H9 (cell line): ENCODE measurements at regions not wholly inside any gene's neighbourhood (a gene's known extent, or its start where the extent isn't known, plus 50 kb on each side); places are given as distances from the start of the nearest gene placed in this dataset.

Experiments used
- DNase-seq: peaks from one replicate; pipeline ENCODE4 v3.0.0-alpha.2; 2017
- H2AFZ ChIP-seq: one replicate; pipeline ENCODE4 v1.6.1; 2013; ENCODE audit warnings: mild to moderate bottlenecking, low read length, control low read depth, moderate library complexity
- H2AK5ac ChIP-seq: 2 replicates; pipeline ENCODE4 v1.6.1; 2013; ENCODE audit warnings: low read length, control low read depth, mixed read lengths; ENCODE audit not compliant: insufficient read length
- H2BK120ac ChIP-seq: one replicate; pipeline ENCODE4 v1.6.1; 2013; ENCODE audit warnings: low read depth, mild to moderate bottlenecking, low read length, control low read depth, inconsistent platforms; ENCODE audit not compliant: poor library complexity, severe bottlenecking
- H2BK12ac ChIP-seq: 2 replicates; pipeline ENCODE4 v1.6.1; 2013; ENCODE audit warnings: low read length, control low read depth, mixed read lengths, low read depth; ENCODE audit not compliant: insufficient read length
- H2BK15ac ChIP-seq: 2 replicates; pipeline ENCODE4 v1.6.1; 2013; ENCODE audit warnings: low read depth, low read length, control low read depth
- H2BK20ac ChIP-seq: one replicate; pipeline ENCODE4 v1.6.1; 2013; ENCODE audit warnings: low read depth, mild to moderate bottlenecking, low read length, control low read depth, inconsistent platforms; ENCODE audit not compliant: poor library complexity, severe bottlenecking
- H2BK5ac ChIP-seq: 2 replicates; pipeline ENCODE4 v1.6.1; 2013; ENCODE audit warnings: low read length, control low read depth, mixed read lengths; ENCODE audit not compliant: insufficient read length
- H3K14ac ChIP-seq: 2 replicates; pipeline ENCODE4 v1.6.1; 2013; ENCODE audit warnings: low read length, control low read depth; ENCODE audit not compliant: insufficient read depth
- H3K18ac ChIP-seq: 2 replicates; pipeline ENCODE4 v1.6.1; 2013; ENCODE audit warnings: low read depth, mild to moderate bottlenecking, mixed read lengths, low read length, control low read depth; ENCODE audit not compliant: insufficient read length
- H3K23ac ChIP-seq: 2 replicates; pipeline ENCODE4 v1.6.1; 2013; ENCODE audit warnings: low read length, control low read depth, mixed read lengths, low read depth; ENCODE audit not compliant: insufficient read length
- H3K23me2 ChIP-seq: 2 replicates; pipeline ENCODE4 v1.6.1; 2013; ENCODE audit warnings: low read depth, mild to moderate bottlenecking, mixed read lengths, low read length, control low read depth; ENCODE audit not compliant: insufficient read length, poor library complexity, severe bottlenecking
- H3K27ac ChIP-seq: 2 replicates; pipeline ENCODE4 v1.5.1; 2013; ENCODE audit warnings: low read length, control low read depth, mixed read lengths, low read depth; ENCODE audit not compliant: insufficient read length
- H3K27me3 ChIP-seq: 2 replicates; pipeline ENCODE4 v1.6.1; 2013; ENCODE audit warnings: low read length, control low read depth, inconsistent platforms; ENCODE audit not compliant: insufficient read depth
- H3K4ac ChIP-seq: 2 replicates; pipeline ENCODE4 v1.6.1; 2013; ENCODE audit warnings: low read depth, mild to moderate bottlenecking, control low read depth, inconsistent platforms, low read length, moderate library complexity
- H3K4me1 ChIP-seq: 2 replicates; pipeline ENCODE4 v1.6.1; 2013; ENCODE audit warnings: low read length, control low read depth, inconsistent platforms; ENCODE audit not compliant: insufficient read depth
- H3K4me2 ChIP-seq: 2 replicates; pipeline ENCODE4 v1.6.1; 2013; ENCODE audit warnings: low read length, control low read depth, mixed read lengths; ENCODE audit not compliant: insufficient read length, insufficient read depth
- H3K56ac ChIP-seq: 2 replicates; pipeline ENCODE4 v1.6.1; 2013; ENCODE audit warnings: low read depth, mild to moderate bottlenecking, mixed read lengths, low read length, control low read depth; ENCODE audit not compliant: insufficient read length
- H3K79me1 ChIP-seq: 2 replicates; pipeline ENCODE4 v1.6.1; 2013; ENCODE audit warnings: low read depth, mild to moderate bottlenecking, moderate library complexity, low read length, control low read depth, inconsistent platforms; ENCODE audit not compliant: insufficient read depth, poor library complexity, severe bottlenecking
- H3K79me2 ChIP-seq: 2 replicates; pipeline ENCODE4 v1.6.1; 2013; ENCODE audit warnings: low read length, control low read depth, inconsistent platforms; ENCODE audit not compliant: insufficient read depth
- H3K9ac ChIP-seq: 2 replicates; pipeline ENCODE4 v1.6.1; 2013; ENCODE audit warnings: low read length, control low read depth, mixed read lengths; ENCODE audit not compliant: insufficient read length; ENCODE audit errors: extremely low read depth
- H3K9me3 ChIP-seq: one replicate; pipeline ENCODE4 v1.6.1; 2013; ENCODE audit warnings: low read depth, low read length, inconsistent platforms; ENCODE audit not compliant: control insufficient read depth
- H3T11ph ChIP-seq: one replicate; pipeline ENCODE4 v1.6.1; 2013; ENCODE audit warnings: mild to moderate bottlenecking, low read length, control low read depth, inconsistent platforms
- H4K20me1 ChIP-seq: one replicate; pipeline ENCODE4 v1.6.1; 2013; ENCODE audit not compliant: control insufficient read depth, insufficient read length, insufficient read depth
- H4K5ac ChIP-seq: 2 replicates; pipeline ENCODE4 v1.6.1; 2013; ENCODE audit warnings: low read depth, mild to moderate bottlenecking, mixed read lengths, low read length, control low read depth; ENCODE audit not compliant: insufficient read length
- H4K8ac ChIP-seq: replicated peaks from 2 replicates; pipeline ENCODE4 v1.6.1; 2013; ENCODE audit warnings: low read length, control low read depth, mixed read lengths, low read depth; ENCODE audit not compliant: insufficient read length
- H4K91ac ChIP-seq: 2 replicates; pipeline ENCODE4 v1.6.1; 2013; ENCODE audit warnings: low read depth, mild to moderate bottlenecking, moderate library complexity, mixed read lengths, low read length, control low read depth; ENCODE audit not compliant: insufficient read length
- H3K27ac Mint-ChIP-seq, 3 experiments: 2 replicates in 2 of 3; 3 replicates in 1 of 3; pipeline ENCODE4 v1.8.0; 2020 to 2021; ENCODE audit warnings: mixed read lengths in 3 of 3, mild to moderate bottlenecking in 1 of 3, moderate library complexity in 1 of 3
- H3K27me3 Mint-ChIP-seq: 2 replicates; pipeline ENCODE4 v1.8.0; 2021; ENCODE audit warnings: low read depth, mild to moderate bottlenecking, moderate library complexity, mixed read lengths
- H3K36me3 Mint-ChIP-seq, 3 experiments: 2 replicates in 2 of 3; 3 replicates in 1 of 3; pipeline ENCODE4 v1.8.0; 2020 to 2021; ENCODE audit warnings: low read depth in 3 of 3, mixed read lengths in 3 of 3; ENCODE audit not compliant: insufficient read depth in 1 of 3
- H3K4me1 Mint-ChIP-seq, 2 experiments: 2 replicates each; pipeline ENCODE4 v1.8.0; 2020; ENCODE audit warnings: mixed read lengths in 2 of 2
- H3K4me3 Mint-ChIP-seq, 2 experiments: 2 replicates in 1 of 2; 3 replicates in 1 of 2; pipeline ENCODE4 v1.8.0; 2020 to 2021; ENCODE audit warnings: mild to moderate bottlenecking in 2 of 2, mixed read lengths in 2 of 2, moderate library complexity in 1 of 2
- H3K9me3 Mint-ChIP-seq, 2 experiments: 2 replicates in 1 of 2; 3 replicates in 1 of 2; pipeline ENCODE4 v1.8.0; 2020; ENCODE audit warnings: mild to moderate bottlenecking in 2 of 2, mixed read lengths in 2 of 2, moderate library complexity in 1 of 2
- WGBS: extraction: QIAGEN DNeasy Blood & Tissue Kit; methylation state at CpG from one replicate; pipeline ENCODE4 v1.1.7; 2013; ENCODE audit warnings: missing lambda C conversion rate, low lambda C conversion rate, mixed read lengths; ENCODE audit not compliant: insufficient read length; ENCODE audit errors: extremely low coverage; 5-methylcytosine and 5-hydroxymethylcytosine counted together
- TF ChIP-seq, protein P1 (sequence below): fragments of 200-600 bp; sonication (generic); conservative IDR thresholded peaks from 3 replicates; pipeline ENCODE4 v1.8.0; 2021; ENCODE audit warnings: antibody characterized with exemption, mild to moderate bottlenecking

DNA sequence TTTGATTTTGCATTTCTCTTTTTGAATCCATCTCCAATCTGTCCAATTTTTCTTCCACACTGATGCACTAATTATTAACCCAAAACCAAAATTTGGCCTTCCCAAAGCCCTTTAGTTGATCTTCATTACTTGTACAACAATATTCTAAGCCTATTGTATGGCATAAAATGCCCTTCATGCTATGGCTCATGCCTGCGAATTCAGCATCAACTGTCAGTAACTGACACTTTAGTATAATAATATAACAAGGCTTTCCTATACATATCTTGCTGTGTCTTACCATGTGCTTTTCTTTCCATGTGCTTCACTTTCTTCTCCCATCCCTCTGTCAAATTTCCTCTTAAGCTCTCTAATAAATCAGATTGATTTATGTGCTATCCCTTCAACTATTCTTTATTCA is 154.0 kb upstream of the TFPI start:
- Histone ChIP-seq H3K9ac (no peak overlapping the region), H3K27me3 (no peaks in the 10 kb centered on the region), H4K5ac (no peak overlapping the region), H3K56ac (no peak overlapping the region), H2BK12ac (no peak overlapping the region), H3K4ac (no peak overlapping the region), H2AK5ac (no peak overlapping the region), H2BK20ac (no peak overlapping the region), H3K14ac (no peak overlapping the region), H3K4me1 (no peaks in the 10 kb centered on the region), H3K4me2 (no peak overlapping the region), H4K91ac (no peak overlapping the region), H2BK120ac (no peak overlapping the region), H2AFZ (no peak overlapping the region), H3K18ac (no peak overlapping the region), H3K23me2 (no peaks in the 10 kb centered on the region), H4K8ac (no peak overlapping the region), H3T11ph (no peak overlapping the region), H4K20me1 (no peaks in the 10 kb centered on the region), H2BK5ac (no peak overlapping the region), H3K9me3 (no peaks in the 10 kb centered on the region), H3K27ac (no peak overlapping the region), H2BK15ac (no peak overlapping the region), H3K79me1 (no peaks in the 10 kb centered on the region), H3K23ac (no peak overlapping the region), H3K79me2 (no peaks in the 10 kb centered on the region)
- Mint-ChIP-seq H3K9me3 (peaks cover 4 to 6% of the 10 kb centered on the region in 2 experiments; a peak in 4 of 5 replicates), H3K27ac (no peak overlapping the region), H3K27me3 (no peaks in the 10 kb centered on the region; the same call in 1 of the 2 replicates), H3K4me1 (peaks cover 7 to 31% of the 10 kb centered on the region in 2 experiments; a peak in 3 of 4 replicates), H3K4me3 (no peak overlapping the region), H3K36me3 (peaks cover 4 to 10% (median 8%) of the 10 kb centered on the region in 3 experiments)
- WGBS: no CpG with 5 or more reads among the region's 1 CpG
- no peak for DNase-seq
- TF ChIP-seq, protein P1, sequence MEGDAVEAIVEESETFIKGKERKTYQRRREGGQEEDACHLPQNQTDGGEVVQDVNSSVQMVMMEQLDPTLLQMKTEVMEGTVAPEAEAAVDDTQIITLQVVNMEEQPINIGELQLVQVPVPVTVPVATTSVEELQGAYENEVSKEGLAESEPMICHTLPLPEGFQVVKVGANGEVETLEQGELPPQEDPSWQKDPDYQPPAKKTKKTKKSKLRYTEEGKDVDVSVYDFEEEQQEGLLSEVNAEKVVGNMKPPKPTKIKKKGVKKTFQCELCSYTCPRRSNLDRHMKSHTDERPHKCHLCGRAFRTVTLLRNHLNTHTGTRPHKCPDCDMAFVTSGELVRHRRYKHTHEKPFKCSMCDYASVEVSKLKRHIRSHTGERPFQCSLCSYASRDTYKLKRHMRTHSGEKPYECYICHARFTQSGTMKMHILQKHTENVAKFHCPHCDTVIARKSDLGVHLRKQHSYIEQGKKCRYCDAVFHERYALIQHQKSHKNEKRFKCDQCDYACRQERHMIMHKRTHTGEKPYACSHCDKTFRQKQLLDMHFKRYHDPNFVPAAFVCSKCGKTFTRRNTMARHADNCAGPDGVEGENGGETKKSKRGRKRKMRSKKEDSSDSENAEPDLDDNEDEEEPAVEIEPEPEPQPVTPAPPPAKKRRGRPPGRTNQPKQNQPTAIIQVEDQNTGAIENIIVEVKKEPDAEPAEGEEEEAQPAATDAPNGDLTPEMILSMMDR: no peak
